ENCODE measurements at regions not wholly inside any gene's neighbourhood (a gene's known extent, or its start where the extent isn't known, plus 50 kb on each side); places are given as distances from the start of the nearest gene placed in this dataset.

GRCh38 chr3:151555523-151555922, 94.7 kb upstream of the IGSF10 start:
- H3K4me2 ChIP-seq (ENCODE audit: control insufficient read depth, extremely low read depth, insufficient read depth, low read depth, low read length): no peak overlapping the region
- no peak overlapping the region for H3K27ac ChIP-seq (ENCODE audit: control insufficient read depth, insufficient read depth, low read length)
- H3K4me3 ChIP-seq (ENCODE audit: control insufficient read depth in 2 of 3, extremely low read depth in 1 of 3, insufficient read depth in 2 of 3, low read depth in 1 of 3, low read length in 3 of 3): no peak overlapping the region
- no peaks in the 10 kb centered on the region for H3K9me1 ChIP-seq (ENCODE audit: control insufficient read depth, extremely low read depth, insufficient read depth, low read length)
- TF ChIP-seq CTCF (optimal IDR thresholded peaks at IDR 0.05 in 1 of 3, IDR thresholded peaks at IDR 0.05 in 1 of 3, conservative IDR thresholded peaks at IDR 0.05 in 1 of 3; ENCODE audit: extremely low read depth in 1 of 3, insufficient read depth in 2 of 3, low read length in 3 of 3): no peak
- TF ChIP-seq EZH2 (IDR thresholded peaks at IDR 0.05; ENCODE audit: low read length): no peak
- H3K79me2 ChIP-seq (ENCODE audit: control insufficient read depth, insufficient read depth, low read length): no peaks in the 10 kb centered on the region
- H2AFZ ChIP-seq (ENCODE audit: control insufficient read depth, low read length): no peak overlapping the region
- no peaks in the 10 kb centered on the region for H3K36me3 ChIP-seq (ENCODE audit: control insufficient read depth in 2 of 2, extremely low read depth in 1 of 2, insufficient read depth in 2 of 2, low read length in 2 of 2)
- no peak overlapping the region for H3K9ac ChIP-seq (ENCODE audit: control insufficient read depth, extremely low read depth, insufficient read depth, low read length)
- FAIRE-seq: no peak
- H3K27me3 ChIP-seq (ENCODE audit: control insufficient read depth, extremely low read depth, insufficient read depth, low read length): no peaks in the 10 kb centered on the region
- H3K4me1 ChIP-seq (ENCODE audit: control insufficient read depth, extremely low read depth, insufficient read depth, low read length): no peaks in the 10 kb centered on the region
- dilution Hi-C loops (cut with MboI; ENCODE audit: extremely low pct_ligation_motif_present, low sequenced_read_pairs): no loop called here
- H3K9me3 ChIP-seq (ENCODE audit: control insufficient read depth, low read depth, low read length): no peaks in the 10 kb centered on the region
- DNase-seq (ENCODE audit: low read depth, low spot score): no peak
- H4K20me1 ChIP-seq (ENCODE audit: control insufficient read depth, extremely low read depth, insufficient read depth, low read length): no peaks in the 10 kb centered on the region

GRCh38 chr3:151553888-151554287, 93.0 kb upstream of the IGSF10 start:
- Histone ChIP-seq H3K4me1 (ENCODE audit: control insufficient read depth, extremely low read depth, insufficient read depth, low read length) (peaks cover 3% of the 10 kb centered on the region), H3K4me3 (ENCODE audit: control insufficient read depth in 2 of 3, extremely low read depth in 1 of 3, insufficient read depth in 2 of 3, low read depth in 1 of 3, low read length in 3 of 3) (no peak overlapping the region), H3K27ac (ENCODE audit: control insufficient read depth, insufficient read depth, low read length) (no peak overlapping the region), H3K36me3 (ENCODE audit: control insufficient read depth in 2 of 2, extremely low read depth in 1 of 2, insufficient read depth in 2 of 2, low read length in 2 of 2) (no peaks in the 10 kb centered on the region), H2AFZ (ENCODE audit: control insufficient read depth, low read length) (no peak overlapping the region), H3K9me3 (ENCODE audit: control insufficient read depth, low read depth, low read length) (no peaks in the 10 kb centered on the region), H3K9ac (ENCODE audit: control insufficient read depth, extremely low read depth, insufficient read depth, low read length) (no peak overlapping the region), H3K9me1 (ENCODE audit: control insufficient read depth, extremely low read depth, insufficient read depth, low read length) (no peaks in the 10 kb centered on the region), H3K27me3 (ENCODE audit: control insufficient read depth, extremely low read depth, insufficient read depth, low read length) (no peaks in the 10 kb centered on the region), H4K20me1 (ENCODE audit: control insufficient read depth, extremely low read depth, insufficient read depth, low read length) (no peaks in the 10 kb centered on the region), H3K79me2 (ENCODE audit: control insufficient read depth, insufficient read depth, low read length) (no peaks in the 10 kb centered on the region), H3K4me2 (ENCODE audit: control insufficient read depth, extremely low read depth, insufficient read depth, low read depth, low read length) (no peak overlapping the region)
- FAIRE-seq (no peak), DNase-seq (ENCODE audit: low read depth, low spot score) (no peak)
- dilution Hi-C loops (cut with MboI; ENCODE audit: extremely low pct_ligation_motif_present, low sequenced_read_pairs): no loop called here
- TF ChIP-seq CTCF (optimal IDR thresholded peaks at IDR 0.05 in 1 of 3, IDR thresholded peaks at IDR 0.05 in 1 of 3, conservative IDR thresholded peaks at IDR 0.05 in 1 of 3; ENCODE audit: extremely low read depth in 1 of 3, insufficient read depth in 2 of 3, low read length in 3 of 3) (no peak), EZH2 (IDR thresholded peaks at IDR 0.05; ENCODE audit: low read length) (no peak)
